SU-DHL-6 (cell line): ENCODE measurements at regions not wholly inside any gene's neighbourhood (a gene's known extent, or its start where the extent isn't known, plus 50 kb on each side); places are given as distances from the start of the nearest gene placed in this dataset.

ENCODE experiments used
- CTCF ChIP-seq: fragments of 200-600 bp; sonication (generic); IDR thresholded peaks from one replicate; pipeline ENCODE4 v1.5.1; 2017; ENCODE audit warnings: antibody characterized with exemption, mild to moderate bottlenecking, low read length, moderate library complexity; ENCODE audit not compliant: insufficient read depth, poor library complexity, severe bottlenecking
- EZH2phosphoT487 ChIP-seq: fragments of 200-600 bp; sonication (generic), shearing (Covaris generic); conservative IDR thresholded peaks from 2 replicates; pipeline ENCODE4 v1.6.1; 2018; ENCODE audit warnings: mild to moderate bottlenecking, antibody characterized with exemption, low read length, moderate library complexity, mixed read lengths

- TF ChIP-seq CTCF (no peak), EZH2phosphoT487 (no peak)
These were observed 283.6 kb upstream of the SALL1 start for GRCh38 chr16:51434567-51435198.
